ENCODE measurements at regions not wholly inside any gene's neighbourhood (a gene's known extent, or its start where the extent isn't known, plus 50 kb on each side); places are given as distances from the start of the nearest gene placed in this dataset.

DNA sequence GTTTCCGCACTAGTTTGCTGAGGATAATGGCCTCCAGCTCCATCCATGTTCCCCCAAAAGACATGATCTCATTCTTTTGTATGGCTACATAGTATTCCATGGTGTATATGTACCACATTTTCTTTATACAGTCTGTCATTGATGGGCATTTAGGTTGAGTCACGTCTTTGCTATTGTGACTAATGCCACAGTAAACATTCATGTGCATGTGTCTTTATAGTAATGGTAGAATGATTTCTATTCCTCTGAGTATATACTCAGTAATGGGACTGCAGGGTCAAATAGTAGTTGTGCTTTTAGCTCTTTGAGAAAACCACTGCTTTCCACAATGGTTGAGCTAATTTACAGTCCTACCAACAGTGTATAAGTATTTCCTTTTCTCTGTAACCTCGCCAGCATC, 78.3 kb upstream of the BCL9 start:
- no peak for DNase-seq

DNA sequence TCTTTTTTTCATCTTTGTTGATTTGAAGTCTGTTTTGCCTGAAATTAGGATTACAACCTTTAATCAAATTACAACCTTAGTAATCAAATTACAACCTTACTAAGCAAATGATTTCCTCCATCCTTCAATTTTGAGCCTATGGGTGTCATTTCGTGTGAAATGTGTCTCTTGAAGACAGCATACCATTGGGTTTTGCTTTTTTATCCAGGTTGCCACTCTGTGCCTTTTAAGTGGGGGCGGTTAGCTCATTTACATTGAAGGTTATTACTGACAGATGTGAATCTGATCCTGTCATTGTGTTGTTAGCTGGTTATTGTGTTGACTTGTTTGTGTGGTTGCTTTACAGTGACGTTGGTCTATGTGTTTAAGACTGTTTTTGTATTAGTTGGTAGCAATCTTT, 74.8 kb upstream of the BCL9 start:
- DNase-seq = no peak

DNA sequence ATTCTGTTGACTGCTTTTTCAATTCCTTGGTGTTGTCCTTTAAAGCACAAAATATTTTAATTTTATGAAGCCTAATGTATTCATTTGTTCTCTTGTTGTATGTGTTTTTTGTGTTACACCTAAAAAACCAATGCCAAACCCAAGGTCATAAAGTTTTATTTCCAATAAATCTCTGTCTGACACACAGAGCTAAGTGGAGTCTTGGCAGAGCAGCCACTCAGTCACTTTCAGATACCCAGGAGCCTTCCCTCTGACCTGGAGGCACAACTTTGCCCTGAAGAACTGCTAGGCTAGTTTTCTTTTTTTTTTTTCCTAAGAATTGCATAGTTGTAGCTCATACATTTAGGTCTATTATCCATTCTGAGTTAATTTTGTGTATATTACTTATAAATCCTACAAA, 71.2 kb upstream of the BCL9 start:
- DNase-seq = no peak

DNA sequence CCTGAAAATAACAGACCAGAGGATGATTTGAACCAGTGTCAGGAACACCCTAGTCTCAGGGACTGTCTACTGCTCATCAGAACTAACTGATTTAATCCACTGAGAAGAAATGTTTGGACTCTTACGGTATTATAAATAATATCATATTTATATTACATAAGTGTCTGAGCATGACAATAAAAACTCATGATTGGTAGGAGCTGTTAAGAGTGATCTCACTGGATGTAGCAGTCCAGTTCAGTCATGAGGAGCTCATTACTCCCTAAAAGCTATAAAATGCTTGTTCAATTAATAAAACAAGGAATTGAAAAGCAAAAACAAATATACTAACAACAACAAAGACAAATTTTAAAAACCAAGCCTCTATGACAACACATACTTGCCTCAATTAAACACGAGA, 68.8 kb upstream of the BCL9 start:
- no peak for DNase-seq

DNA sequence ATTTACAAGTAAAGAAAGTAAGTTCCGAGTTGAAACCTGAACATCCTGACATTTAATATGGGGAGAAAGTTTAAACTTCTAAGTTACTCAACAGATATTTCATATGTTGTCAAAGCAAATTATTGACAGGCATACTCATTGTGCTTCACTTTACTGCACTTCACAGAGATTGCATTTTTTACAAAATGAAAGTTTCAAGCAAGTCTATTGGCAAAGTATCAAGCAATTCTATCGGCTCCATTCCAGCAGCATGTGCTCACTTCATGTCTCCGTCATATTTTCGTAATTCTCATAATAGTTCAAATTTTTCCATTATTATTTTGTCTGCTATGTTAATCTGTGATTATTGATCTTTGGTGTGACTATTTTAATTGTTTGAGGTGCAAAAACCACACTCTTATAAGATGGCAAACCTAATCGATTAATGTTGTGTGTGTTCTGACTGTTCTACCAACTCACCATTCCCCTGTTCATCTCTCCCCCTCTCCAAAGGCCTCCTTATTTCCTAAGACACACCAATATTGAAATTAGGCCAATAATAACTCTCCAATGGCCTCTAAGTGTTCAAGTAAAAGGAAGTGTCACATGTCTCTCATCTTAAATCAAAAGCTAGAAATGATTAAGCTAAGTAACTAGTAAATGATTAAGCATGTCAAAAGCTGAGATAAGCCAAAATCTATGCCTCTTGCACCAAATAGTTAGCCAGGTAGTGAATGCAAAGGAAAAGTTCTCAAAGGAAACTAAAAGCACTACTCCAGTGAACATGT, 68.2 kb upstream of the BCL9 start:
- no peak for DNase-seq

DNA sequence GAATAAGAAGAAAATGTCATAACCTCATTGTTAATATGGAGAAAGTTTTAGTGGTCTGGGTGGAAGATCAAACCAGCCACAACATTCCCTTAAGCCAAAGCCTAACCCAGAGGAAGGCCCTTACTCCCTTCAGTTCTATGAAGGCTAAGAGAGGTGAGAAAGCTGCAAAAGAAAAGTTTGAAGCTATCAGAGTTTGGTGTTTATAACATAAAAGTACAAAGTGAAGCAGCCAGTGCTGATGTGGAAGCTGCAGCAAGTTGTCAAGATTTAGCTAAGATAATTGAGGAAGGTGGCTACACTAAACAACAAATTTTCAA, 67.6 kb upstream of the BCL9 start:
- no peak for DNase-seq

DNA sequence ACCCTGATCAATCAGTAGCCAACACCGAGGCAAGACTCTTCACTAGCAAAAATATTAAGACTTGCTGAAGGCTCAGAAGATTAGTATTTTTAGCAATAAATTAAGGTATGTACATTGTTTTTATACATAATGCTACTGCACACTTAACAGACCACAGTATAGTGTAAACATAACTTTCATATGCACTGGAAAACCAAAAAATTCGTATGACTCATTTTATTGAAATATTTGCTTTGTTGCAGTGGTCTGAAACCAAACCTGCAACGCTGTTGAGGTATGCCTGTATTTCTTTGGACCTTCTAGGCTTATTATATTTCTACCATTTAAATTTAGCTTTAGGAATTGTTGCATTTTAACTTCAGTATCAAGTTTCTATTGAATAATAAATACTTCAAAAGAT, 65.8 kb upstream of the BCL9 start:
- DNase-seq = no peak

DNA sequence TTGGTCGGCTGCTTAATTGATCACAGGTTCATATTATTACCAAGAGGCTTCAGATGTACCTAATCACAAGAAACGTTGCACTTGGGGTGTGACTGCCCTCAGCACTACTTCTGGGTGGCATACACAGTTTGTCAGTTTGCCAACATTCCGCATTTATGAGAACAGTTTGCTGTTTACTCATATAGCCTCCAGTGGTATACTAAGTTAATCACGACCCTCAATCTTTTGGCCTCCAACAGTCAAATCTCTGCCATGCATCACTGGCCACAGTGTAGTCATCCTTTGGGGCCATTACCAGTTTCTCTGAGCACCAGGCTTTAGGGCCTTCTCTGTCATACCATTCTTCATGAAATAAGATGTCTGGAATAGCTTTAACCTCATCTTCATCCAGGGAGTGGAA, 62.8 kb upstream of the BCL9 start:
- no peak for DNase-seq

DNA sequence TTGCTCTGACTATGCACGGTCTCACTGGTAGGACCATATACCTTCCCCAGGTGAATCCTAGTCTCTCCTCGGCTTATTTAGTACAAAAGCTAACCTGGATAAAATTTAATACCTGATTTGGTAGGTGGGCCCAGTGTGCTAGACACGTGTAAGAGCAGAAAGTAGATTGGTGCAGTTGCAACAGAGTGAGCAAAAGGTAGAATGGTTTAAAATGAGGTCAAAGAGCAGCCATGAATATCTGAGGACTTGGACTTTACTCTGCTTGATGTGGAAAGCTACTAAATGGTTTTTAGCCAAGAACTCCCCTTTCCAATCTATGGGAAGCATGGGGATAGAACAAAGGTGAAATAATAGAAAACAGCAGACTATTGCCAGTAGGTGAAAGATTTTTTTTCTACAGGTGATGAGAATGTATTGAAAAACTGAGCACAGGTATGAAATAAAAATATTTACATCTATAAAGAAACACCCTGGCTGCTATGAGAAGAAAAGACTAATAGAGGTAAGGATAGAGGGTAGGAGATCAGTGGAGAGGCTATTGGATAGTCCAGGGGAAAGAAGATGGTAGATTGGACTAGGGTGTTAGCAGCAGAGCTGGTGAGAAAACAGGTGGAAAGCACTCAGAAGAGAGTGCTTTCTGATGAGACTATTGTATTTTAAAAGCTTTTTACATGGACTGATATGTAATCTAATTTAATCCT, 61.3 kb upstream of the BCL9 start:
- no peak for DNase-seq

DNA sequence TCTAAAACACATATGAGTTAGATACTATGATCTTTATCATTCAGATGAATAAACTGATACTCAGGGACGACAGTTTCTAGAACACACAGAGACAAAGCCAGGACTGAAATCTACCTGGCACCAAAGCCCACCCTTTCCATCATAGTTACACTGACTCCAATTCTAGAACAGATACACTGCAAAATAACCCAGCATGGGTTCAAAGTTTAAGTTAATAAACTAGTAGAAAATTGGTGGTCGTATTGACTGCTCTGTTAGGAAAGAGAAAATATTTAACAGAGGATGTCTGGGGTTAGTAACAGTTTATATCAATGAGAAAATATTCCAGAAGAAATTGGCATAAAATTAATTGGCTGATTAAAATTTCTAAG, 60.8 kb upstream of the BCL9 start:
- DNase-seq = no peak

DNA sequence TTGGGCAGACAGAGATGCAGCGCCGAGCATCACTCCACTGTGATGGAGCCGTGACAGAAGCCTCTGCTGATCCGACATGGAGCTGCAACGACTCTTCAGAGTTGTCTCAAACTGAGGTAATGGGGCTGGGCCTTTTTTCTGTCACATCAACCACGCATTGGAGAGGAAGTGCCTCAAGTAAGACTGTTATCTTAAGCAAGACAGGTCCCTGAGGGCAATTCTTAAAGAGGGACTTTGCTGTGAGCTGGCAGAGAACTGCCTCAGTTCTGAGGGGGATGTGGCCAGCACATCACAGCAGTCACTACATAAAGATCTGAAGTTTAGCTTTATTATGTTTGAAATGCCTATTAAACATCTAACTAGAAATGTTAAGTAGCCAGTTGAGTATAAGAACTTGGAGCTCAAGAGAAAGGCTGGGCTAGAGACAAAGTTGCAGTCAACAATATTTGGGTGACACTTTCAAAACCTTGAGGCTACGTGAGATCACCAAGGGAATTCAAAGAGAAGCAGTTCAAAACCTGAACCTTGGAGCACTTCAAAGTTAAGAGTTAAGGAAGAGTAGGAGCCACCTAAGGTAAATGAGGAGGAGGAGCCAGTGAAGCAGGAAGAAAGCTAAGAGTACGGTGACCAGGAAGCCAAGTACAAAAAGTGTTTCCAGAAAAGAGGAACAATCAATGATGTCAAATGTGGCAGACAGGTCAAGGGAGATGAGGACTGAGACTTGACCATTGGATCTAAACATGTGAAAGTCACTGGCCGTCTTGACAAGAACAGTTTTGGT, 54.2 kb upstream of the BCL9 start:
- no peak for DNase-seq

DNA sequence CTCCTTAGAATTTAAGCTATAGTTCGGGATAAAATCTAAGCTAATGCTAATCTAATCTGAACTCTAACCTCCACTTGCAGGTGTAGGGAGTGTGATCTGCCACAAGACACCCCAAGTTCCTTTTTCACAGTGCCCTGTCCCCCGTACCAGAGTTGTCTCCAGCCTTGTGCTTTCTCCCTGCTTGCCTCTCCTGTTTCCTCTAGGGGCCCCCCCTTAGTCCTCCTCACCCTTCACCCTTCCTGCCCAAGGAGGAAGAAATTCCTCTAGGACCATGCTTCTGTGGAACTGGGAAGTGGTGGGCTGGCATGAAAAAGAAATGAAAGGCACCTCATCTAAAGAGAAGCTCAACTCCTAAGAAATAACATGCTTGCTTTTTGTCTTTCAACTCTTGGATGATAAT, 50.2 kb upstream of the BCL9 start:
- DNase-seq = no peak
